ENCODE measurements at regions not wholly inside any gene's neighbourhood (a gene's known extent, or its start where the extent isn't known, plus 50 kb on each side); places are given as distances from the start of the nearest gene placed in this dataset.
A peak's percentile ranks its signal among the peaks of the same experiment; 100 is the strongest.

GRCh38 chr6:137660296-137660731, 166.1 kb upstream of the OLIG3 start:
- peak overlapping the region; percentile 27 for H3K4me3 Mint-ChIP-seq (ENCODE audit: unreplicated experiment)
- intact Hi-C loops (cut with micrococcal nuclease; ENCODE audit: unreplicated experiment): loop anchor here (1.0 to 2.0 kb wide), 4 partner anchors 11 to 358 kb away; partner anchors contain the start of gene TNFAIP3
- TF ChIP-seq, protein P1, sequence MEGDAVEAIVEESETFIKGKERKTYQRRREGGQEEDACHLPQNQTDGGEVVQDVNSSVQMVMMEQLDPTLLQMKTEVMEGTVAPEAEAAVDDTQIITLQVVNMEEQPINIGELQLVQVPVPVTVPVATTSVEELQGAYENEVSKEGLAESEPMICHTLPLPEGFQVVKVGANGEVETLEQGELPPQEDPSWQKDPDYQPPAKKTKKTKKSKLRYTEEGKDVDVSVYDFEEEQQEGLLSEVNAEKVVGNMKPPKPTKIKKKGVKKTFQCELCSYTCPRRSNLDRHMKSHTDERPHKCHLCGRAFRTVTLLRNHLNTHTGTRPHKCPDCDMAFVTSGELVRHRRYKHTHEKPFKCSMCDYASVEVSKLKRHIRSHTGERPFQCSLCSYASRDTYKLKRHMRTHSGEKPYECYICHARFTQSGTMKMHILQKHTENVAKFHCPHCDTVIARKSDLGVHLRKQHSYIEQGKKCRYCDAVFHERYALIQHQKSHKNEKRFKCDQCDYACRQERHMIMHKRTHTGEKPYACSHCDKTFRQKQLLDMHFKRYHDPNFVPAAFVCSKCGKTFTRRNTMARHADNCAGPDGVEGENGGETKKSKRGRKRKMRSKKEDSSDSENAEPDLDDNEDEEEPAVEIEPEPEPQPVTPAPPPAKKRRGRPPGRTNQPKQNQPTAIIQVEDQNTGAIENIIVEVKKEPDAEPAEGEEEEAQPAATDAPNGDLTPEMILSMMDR (IDR thresholded peaks at IDR 0.05; ENCODE audit: insufficient read depth in 1 of 2, low read depth in 1 of 2, low read length in 1 of 2, severe bottlenecking in 1 of 2, unreplicated experiment in 1 of 2): no peak
- POLR2A ChIA-PET: no interaction called here
- H3K27me3 Mint-ChIP-seq (ENCODE audit: insufficient read depth, unreplicated experiment): no peaks in the 10 kb centered on the region
- peaks cover 17% of the 10 kb centered on the region for H3K4me1 Mint-ChIP-seq (ENCODE audit: low read depth, unreplicated experiment)
- peak in 1 of 2 experiments; percentile 62 for DNase-seq
- H3K36me3 Mint-ChIP-seq (ENCODE audit: insufficient read depth, unreplicated experiment): peaks cover 34% of the 10 kb centered on the region
- CTCF ChIA-PET: interaction anchor here (0.7 to 1.0 kb wide), 2 partner anchors 11 to 37 kb away, joined by 5 to 16 read pairs; no protein-coding TSS in a partner anchor
- Histone ChIP-seq H3K4me3 (ENCODE audit: low read depth, low read length) (no peak overlapping the region), H3K27me3 (replicated peaks; ENCODE audit: control insufficient read depth, insufficient read depth, low read length) (no peaks in the 10 kb centered on the region), H3K9me3 (peaks cover 4% of the 10 kb centered on the region), H3K36me3 (ENCODE audit: control insufficient read depth, insufficient read depth, low read length) (peaks cover 2% of the 10 kb centered on the region; the same call in 1 of the 2 replicates), H3K4me1 (peaks cover 60% of the 10 kb centered on the region)
- peak overlapping the region; percentile 59 for H3K27ac Mint-ChIP-seq (ENCODE audit: unreplicated experiment)
- peaks cover 15% of the 10 kb centered on the region for H3K9me3 Mint-ChIP-seq (ENCODE audit: unreplicated experiment)
- BruUV-seq (replicated peaks): no TSS peak

DNA sequence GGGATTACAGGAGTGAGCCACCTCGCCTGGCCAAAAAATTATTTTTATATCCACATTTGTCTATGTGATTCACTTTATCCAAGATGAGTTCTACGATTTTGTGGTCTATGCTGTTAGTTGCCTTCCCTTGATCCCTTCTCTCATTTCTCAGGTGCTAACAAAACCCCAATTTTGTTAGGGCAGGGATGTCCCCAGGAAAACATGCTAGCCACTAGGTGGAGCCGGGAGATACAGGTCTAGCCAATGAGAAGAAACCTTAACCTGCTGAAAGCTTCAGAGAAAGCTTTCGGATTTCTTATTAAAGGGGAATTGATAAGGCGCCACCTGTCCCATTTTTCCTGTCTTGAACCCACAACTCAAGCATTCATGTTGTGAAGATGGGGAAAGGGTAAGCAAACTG, 167.4 kb upstream of the OLIG3 start:
- BruUV-seq (replicated peaks): no TSS peak
- CTCF ChIA-PET: no interaction called here

DNA sequence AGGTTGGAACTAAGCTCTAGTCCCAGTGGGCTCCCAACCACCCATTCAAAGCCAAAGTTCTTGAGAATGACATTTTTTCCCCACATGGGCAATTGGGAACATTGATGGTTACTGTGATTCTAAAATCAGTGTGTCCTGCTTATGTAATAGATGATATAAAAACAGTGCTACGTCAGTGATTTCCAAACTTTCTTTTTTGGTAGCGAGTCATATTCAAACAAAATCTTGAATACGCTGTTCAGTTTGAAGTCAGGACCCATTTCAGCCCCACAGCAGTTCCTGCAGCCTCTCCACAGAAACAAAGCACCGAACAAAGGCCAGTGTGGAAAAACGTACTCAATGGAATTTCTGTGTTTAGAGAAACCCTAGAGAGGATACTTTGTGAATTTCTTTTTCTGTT, 170.0 kb upstream of the OLIG3 start:
- ChIA-PET CTCF (no interaction called here), POLR2A (no interaction called here)
- H3K4me3 Mint-ChIP-seq (ENCODE audit: unreplicated experiment): no peak overlapping the region
- peaks cover 27% of the 10 kb centered on the region for H3K4me1 ChIP-seq
- H3K4me1 Mint-ChIP-seq (ENCODE audit: low read depth, unreplicated experiment): no peaks in the 10 kb centered on the region
- BruUV-seq (replicated peaks): no TSS peak
- H3K27me3 ChIP-seq (replicated peaks; ENCODE audit: control insufficient read depth, insufficient read depth, low read length): no peaks in the 10 kb centered on the region
- H3K27ac Mint-ChIP-seq (ENCODE audit: unreplicated experiment): no peak overlapping the region
- H3K9me3 Mint-ChIP-seq (ENCODE audit: unreplicated experiment): no peaks in the 10 kb centered on the region
- DNase-seq: no peak
- no peaks in the 10 kb centered on the region for H3K9me3 ChIP-seq
- no peaks in the 10 kb centered on the region for H3K27me3 Mint-ChIP-seq (ENCODE audit: insufficient read depth, unreplicated experiment)
- intact Hi-C loops (cut with micrococcal nuclease; ENCODE audit: unreplicated experiment): no loop called here
- TF ChIP-seq, protein P1 (IDR thresholded peaks at IDR 0.05; ENCODE audit: insufficient read depth in 1 of 2, low read depth in 1 of 2, low read length in 1 of 2, severe bottlenecking in 1 of 2, unreplicated experiment in 1 of 2): no peak
- no peak overlapping the region for H3K4me3 ChIP-seq (ENCODE audit: low read depth, low read length)
- H3K36me3 ChIP-seq (ENCODE audit: control insufficient read depth, insufficient read depth, low read length): 0 out of 2 replicates have a peak, but pooled peaks cover under 1% of the 10 kb centered on the region
- peaks cover 8% of the 10 kb centered on the region for H3K36me3 Mint-ChIP-seq (ENCODE audit: insufficient read depth, unreplicated experiment)

More for the DNA sequence above, 167.4 kb upstream of the OLIG3 start:
- intact Hi-C loops (cut with micrococcal nuclease; ENCODE audit: unreplicated experiment): loop anchor here (2.0 kb wide), 1 partner anchor 205 kb away; the partner anchor contains the start of gene TNFAIP3
- peaks cover 52% of the 10 kb centered on the region for H3K4me1 ChIP-seq
- H3K9me3 ChIP-seq: no peaks in the 10 kb centered on the region; the same call in none of the 2 replicates
- no peak overlapping the region for H3K4me3 ChIP-seq (ENCODE audit: low read depth, low read length)
- H3K9me3 Mint-ChIP-seq (ENCODE audit: unreplicated experiment): peaks cover 15% of the 10 kb centered on the region
- peaks cover 27% of the 10 kb centered on the region for H3K36me3 Mint-ChIP-seq (ENCODE audit: insufficient read depth, unreplicated experiment)
- H3K4me3 Mint-ChIP-seq (ENCODE audit: unreplicated experiment): no peak overlapping the region
- peak; percentile 42 to 44 for DNase-seq
- no peaks in the 10 kb centered on the region for H3K27me3 ChIP-seq (replicated peaks; ENCODE audit: control insufficient read depth, insufficient read depth, low read length)
- TF ChIP-seq, protein P1 (IDR thresholded peaks at IDR 0.05; ENCODE audit: insufficient read depth in 1 of 2, low read depth in 1 of 2, low read length in 1 of 2, severe bottlenecking in 1 of 2, unreplicated experiment in 1 of 2): peak; percentile 15 to 27
- H3K4me1 Mint-ChIP-seq (ENCODE audit: low read depth, unreplicated experiment): peaks cover 17% of the 10 kb centered on the region
- no peaks in the 10 kb centered on the region for H3K27me3 Mint-ChIP-seq (ENCODE audit: insufficient read depth, unreplicated experiment)
- H3K36me3 ChIP-seq (ENCODE audit: control insufficient read depth, insufficient read depth, low read length): peaks cover 2% of the 10 kb centered on the region; the same call in 1 of the 2 replicates
- POLR2A ChIA-PET: no interaction called here
- no peak overlapping the region for H3K27ac Mint-ChIP-seq (ENCODE audit: unreplicated experiment)

All from Caco-2 (cell line).